ENCODE measurements at regions not wholly inside any gene's neighbourhood (a gene's known extent, or its start where the extent isn't known, plus 50 kb on each side); places are given as distances from the start of the nearest gene placed in this dataset.

GRCh38 chr2:54024576-54024975 is 53.8 kb upstream of the PSME4 start:
- H3K36me3 ChIP-seq (replicated peaks in 1 of 2; ENCODE audit: control insufficient read depth in 1 of 2, insufficient read depth in 2 of 2, low read length in 2 of 2), result no peaks in the 10 kb centered on the region
- no peak overlapping the region for H3K4me3 Mint-ChIP-seq
- no peak overlapping the region for H3K4me2 ChIP-seq (replicated peaks; ENCODE audit: extremely low read depth, low read length, poor library complexity, severe bottlenecking)
- 100% methylated on average over 1 of the region's 2 CpGs for WGBS (ENCODE audit: insufficient coverage)
- H2AFZ ChIP-seq (ENCODE audit: insufficient read depth, low read depth, low read length, poor library complexity, severe bottlenecking), result no peak overlapping the region
- peaks cover 0 to 3% (median 2%) of the 10 kb centered on the region in 3 donors for H3K27me3 Mint-ChIP-seq (ENCODE audit: low read depth in 3 of 3)
- no peak for DNase-seq
- no peaks in the 10 kb centered on the region for H3K4me1 ChIP-seq (ENCODE audit: control insufficient read depth in 1 of 2, insufficient read depth in 2 of 2, low read length in 2 of 2)
- H3K4me3 ChIP-seq (replicated peaks in 1 of 3; ENCODE audit: low read depth in 2 of 3, low read length in 3 of 3), result no peak overlapping the region
- intact Hi-C loops (cut with micrococcal nuclease), result no loop called here
- H3K36me3 Mint-ChIP-seq, result peaks cover 5 to 6% of the 10 kb centered on the region in 2 donors
- peaks cover 12 to 39% (median 22%) of the 10 kb centered on the region in 7 donors for H3K9me3 Mint-ChIP-seq
- no peaks in the 10 kb centered on the region for H4K20me1 ChIP-seq (ENCODE audit: insufficient read depth, low read length)
- no peaks in the 10 kb centered on the region for H3K4me1 Mint-ChIP-seq
- H3K27ac ChIP-seq (ENCODE audit: low read depth in 1 of 2, low read length in 2 of 2), result no peak overlapping the region
- TF ChIP-seq CTCF (IDR thresholded peaks at IDR 0.05), result no peak
- H3K9ac ChIP-seq (ENCODE audit: insufficient read depth, low read length, poor library complexity, severe bottlenecking), result no peak overlapping the region
- no peaks in the 10 kb centered on the region for H3K79me2 ChIP-seq (ENCODE audit: insufficient read depth, low read length)
- no peak overlapping the region for H3K27ac Mint-ChIP-seq
- H3K27me3 ChIP-seq (ENCODE audit: control insufficient read depth in 2 of 2, insufficient read depth in 2 of 2, low read length in 2 of 2), result no peaks in the 10 kb centered on the region
- H3K9me3 ChIP-seq (replicated peaks in 1 of 2; ENCODE audit: control insufficient read depth in 1 of 2, insufficient read depth in 1 of 2, low read length in 2 of 2), result peaks cover 19 to 21% of the 10 kb centered on the region in 2 donors

GRCh38 chr2:54021702-54022101 is 50.9 kb upstream of the PSME4 start:
- DNase-seq, result no peak
- intact Hi-C loops (cut with micrococcal nuclease), result no loop called here
- Mint-ChIP-seq H3K9me3 (peaks cover 15 to 40% (median 23%) of the 10 kb centered on the region in 7 donors), H3K4me1 (no peaks in the 10 kb centered on the region), H3K4me3 (no peak overlapping the region), H3K27me3 (ENCODE audit: low read depth in 3 of 3) (peaks cover 0 to 3% (median 3%) of the 10 kb centered on the region in 3 donors), H3K27ac (no peak overlapping the region), H3K36me3 (peaks cover 5 to 6% of the 10 kb centered on the region in 2 donors)
- Histone ChIP-seq H3K79me2 (ENCODE audit: insufficient read depth, low read length) (no peaks in the 10 kb centered on the region), H3K4me1 (ENCODE audit: control insufficient read depth in 1 of 2, insufficient read depth in 2 of 2, low read length in 2 of 2) (no peaks in the 10 kb centered on the region), H3K9ac (ENCODE audit: insufficient read depth, low read length, poor library complexity, severe bottlenecking) (no peak overlapping the region), H3K27me3 (ENCODE audit: control insufficient read depth in 2 of 2, insufficient read depth in 2 of 2, low read length in 2 of 2) (no peaks in the 10 kb centered on the region), H3K4me3 (replicated peaks in 1 of 3; ENCODE audit: low read depth in 2 of 3, low read length in 3 of 3) (no peak overlapping the region), H3K4me2 (replicated peaks; ENCODE audit: extremely low read depth, low read length, poor library complexity, severe bottlenecking) (no peak overlapping the region), H3K27ac (ENCODE audit: low read depth in 1 of 2, low read length in 2 of 2) (no peak overlapping the region), H3K9me3 (replicated peaks in 1 of 2; ENCODE audit: control insufficient read depth in 1 of 2, insufficient read depth in 1 of 2, low read length in 2 of 2) (peaks cover 21 to 23% of the 10 kb centered on the region in 2 donors), H2AFZ (ENCODE audit: insufficient read depth, low read depth, low read length, poor library complexity, severe bottlenecking) (no peak overlapping the region), H4K20me1 (ENCODE audit: insufficient read depth, low read length) (no peaks in the 10 kb centered on the region), H3K36me3 (replicated peaks in 1 of 2; ENCODE audit: control insufficient read depth in 1 of 2, insufficient read depth in 2 of 2, low read length in 2 of 2) (no peaks in the 10 kb centered on the region)
- no peak for TF ChIP-seq CTCF (IDR thresholded peaks at IDR 0.05)
- no CpG with 5 or more reads among the region's 3 CpGs for WGBS (ENCODE audit: insufficient coverage)

Measured in CD14-positive monocyte (primary cell).